GM19351 (cell line): ENCODE measurements at regions not wholly inside any gene's neighbourhood (a gene's known extent, or its start where the extent isn't known, plus 50 kb on each side); places are given as distances from the start of the nearest gene placed in this dataset.
A peak's percentile ranks its signal among the peaks of the same experiment; 100 is the strongest.
"Not testable (repeated sequence)": the region's sequence is repeated elsewhere in the genome, so short reads cannot be mapped to it uniquely, and the experiment has no call there.

ENCODE experiments used
- ATAC-seq: cut with Tn5 transposase; IDR thresholded peaks from one replicate; pipeline ENCODE4 v1.9.1; 2021; ENCODE audit warnings: mild to moderate bottlenecking, moderate library complexity; ENCODE audit not compliant: unreplicated experiment

DNA sequence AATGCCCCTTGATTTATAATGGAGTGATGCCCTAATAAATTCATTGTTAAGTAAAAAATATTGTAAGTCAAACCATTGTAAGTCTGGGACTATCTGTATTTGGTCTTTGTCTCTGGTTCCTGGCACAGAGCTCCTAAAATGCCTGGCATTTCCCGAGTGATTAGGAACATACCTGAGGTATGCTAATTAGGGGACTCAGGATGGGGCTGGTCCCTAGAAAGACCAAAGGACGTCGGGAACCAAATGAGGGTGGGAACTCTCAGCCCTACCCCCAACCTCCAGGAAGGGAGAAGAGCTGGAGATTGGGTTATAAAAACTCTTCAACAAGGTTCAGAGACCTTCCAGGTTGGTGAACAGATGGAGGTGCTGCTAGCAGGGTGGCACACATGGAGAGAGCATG, 82.6 kb upstream of the ARG1 start:
- ATAC-seq = no peak

DNA sequence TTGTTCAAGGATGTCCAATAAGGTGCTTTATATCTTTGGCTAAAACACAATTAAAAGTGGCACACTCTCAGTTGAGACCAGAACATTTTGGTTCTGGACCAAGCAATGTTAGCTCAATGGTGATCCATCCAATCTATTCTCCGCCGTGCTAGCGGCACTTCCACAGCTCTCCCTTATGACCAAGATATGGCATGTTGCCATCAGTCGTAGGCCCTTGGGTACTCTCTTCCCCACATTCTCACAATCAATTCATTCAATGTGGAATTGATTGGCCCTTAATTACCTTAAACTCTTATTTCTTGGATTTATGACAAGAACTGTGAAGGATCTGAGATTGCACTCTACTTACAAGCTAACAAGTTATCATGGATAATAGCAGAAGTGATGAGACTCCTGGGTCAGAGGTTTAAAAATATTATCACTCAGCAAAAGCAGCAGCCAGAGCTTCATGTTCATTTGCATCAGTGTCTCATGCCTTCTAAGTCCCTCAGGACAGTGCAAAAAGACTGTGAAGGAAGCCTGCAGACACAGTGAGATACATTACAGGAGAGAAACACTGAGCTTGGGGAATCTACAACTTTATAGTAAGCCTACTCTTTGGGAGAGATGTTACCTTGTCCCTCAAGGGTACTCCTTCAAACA, 80.0 kb upstream of the ARG1 start:
- no peak for ATAC-seq

DNA sequence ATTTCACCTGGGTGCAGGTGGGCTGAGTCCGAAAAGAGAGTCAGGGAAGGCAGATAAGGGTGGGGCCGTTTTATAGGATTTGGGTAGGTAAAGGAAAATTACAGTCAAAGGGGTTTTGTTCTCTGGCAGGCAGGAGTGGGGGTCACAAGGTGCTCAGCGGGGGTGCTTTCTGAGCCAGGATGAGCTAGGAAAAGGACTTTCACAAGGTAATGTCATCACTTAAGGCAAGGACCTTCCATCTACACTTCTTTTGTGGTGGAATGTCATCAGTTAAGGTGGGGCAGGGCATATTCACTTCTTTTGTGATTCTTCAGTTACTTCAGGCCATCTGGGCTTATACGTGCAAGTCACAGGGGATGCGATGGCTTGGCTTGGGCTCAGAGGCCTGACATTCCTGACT, 68.6 kb upstream of the ARG1 start:
- ATAC-seq = not testable (repeated sequence)

DNA sequence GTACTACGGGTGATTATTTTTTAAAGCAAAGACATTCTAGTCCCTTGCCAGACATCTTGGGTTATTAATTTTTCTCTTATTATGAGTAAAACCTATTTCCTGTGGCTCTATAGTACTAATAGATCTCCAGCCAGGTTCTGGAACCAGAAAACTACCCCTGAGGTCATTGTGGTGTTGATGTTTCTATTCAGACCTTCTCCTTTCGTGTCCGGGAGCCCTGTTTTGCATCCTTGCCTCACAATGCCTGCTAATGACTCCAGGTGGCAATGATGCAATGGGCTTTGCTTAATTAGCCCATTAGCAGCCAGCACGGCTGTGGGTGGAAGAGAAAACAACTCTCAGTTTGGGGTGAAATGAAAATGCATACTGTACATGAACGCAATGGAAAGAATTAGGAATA, 62.9 kb upstream of the ARG1 start:
- peak; percentile 99 for ATAC-seq

DNA sequence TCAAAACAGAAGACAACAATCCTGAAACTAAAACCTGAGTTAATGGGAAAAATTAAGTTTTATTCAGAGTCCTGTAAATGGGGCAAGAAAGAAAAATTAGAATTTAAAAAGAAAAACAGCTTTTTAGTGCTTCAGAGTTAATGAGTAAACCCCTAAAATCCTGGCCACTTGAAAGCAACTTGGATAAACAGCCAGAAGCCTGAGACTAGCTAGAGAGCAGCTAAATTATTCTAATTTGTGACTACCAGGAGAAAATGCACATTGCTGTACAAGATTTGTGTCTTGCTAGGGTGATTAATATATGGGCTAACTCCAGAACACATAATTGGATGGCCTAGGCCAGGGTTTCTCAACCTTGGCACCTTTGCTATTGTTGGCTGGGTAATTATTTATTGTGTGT, 62.4 kb upstream of the ARG1 start:
- ATAC-seq = no peak

DNA sequence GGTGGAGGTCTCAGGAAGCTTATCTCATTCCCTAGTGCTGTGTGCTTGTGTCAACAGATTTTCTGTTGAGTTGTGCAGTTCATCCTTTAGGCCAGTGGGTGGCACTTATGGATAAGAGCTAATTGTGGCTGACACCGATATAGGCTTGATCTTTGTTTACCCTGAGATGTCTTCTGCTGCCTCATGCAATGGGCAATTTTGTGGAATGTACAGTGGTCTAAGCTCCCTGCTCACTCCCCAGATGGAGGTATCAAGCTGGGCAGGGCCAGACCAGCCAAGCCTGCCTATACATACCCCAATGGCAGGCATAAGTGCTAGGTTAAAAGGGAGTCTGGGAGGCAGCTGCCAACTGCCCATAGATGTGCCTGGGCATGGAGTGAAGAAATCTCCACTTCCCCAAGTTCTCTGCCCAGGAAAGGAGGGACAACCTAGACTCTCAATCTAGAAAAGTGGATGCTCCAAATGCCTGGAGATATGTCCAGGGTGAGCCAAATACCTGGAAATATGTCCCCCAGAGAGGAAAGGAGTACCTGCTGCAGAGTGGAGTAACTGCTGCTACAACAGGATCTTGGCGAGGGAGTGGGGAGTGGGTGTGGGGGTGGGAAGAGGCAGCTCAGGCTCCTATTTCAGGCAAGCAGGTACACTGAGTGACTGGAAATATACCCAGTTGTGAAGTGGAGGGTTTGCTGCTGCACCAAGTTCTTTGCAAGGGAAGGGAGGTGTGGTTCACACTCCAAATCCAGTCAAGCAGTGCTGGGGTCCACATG, 53.2 kb upstream of the ARG1 start:
- ATAC-seq = peak; percentile 99
